ENCODE measurements at regions not wholly inside any gene's neighbourhood (a gene's known extent, or its start where the extent isn't known, plus 50 kb on each side); places are given as distances from the start of the nearest gene placed in this dataset.

DNA sequence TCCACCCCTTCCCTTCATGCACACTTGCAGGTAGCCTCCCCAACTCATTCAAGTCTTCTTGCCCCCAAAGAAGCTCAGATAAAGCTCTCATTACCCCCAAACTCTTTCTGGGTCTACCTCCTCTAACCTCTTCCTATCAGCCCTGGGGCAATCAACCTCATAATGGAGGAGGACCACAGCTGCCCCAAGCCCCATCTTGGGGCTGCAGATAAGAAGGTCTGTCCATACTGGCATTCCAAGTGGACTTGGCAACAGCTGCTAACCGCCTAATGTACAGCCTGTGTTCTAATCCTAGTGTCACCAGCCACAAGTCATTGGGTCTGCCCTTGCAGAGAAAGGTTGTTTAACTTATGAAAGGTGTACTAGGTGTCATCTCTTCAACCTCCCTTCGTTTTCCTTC, 107.4 kb upstream of the ADGRF1 start:
- no peak for DNase-seq

DNA sequence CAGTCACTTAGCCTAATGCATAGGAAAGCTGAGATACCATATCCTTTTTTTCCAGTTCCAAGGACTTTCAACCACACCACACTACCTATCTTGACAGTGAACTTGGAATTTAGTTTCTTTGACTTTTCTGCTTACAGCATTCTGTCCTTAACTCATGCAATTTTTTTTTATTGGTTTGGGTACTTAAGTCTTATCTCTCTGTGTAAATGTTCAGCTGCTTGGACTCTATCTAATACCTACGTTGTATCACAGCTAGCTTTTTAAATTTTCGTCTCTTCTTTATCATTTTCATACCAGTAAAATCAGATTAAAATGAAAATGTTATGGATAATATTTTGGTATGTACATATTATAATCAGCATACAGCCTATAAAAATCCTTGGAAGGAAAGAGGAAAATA, 106.9 kb upstream of the ADGRF1 start:
- no peak for DNase-seq

DNA sequence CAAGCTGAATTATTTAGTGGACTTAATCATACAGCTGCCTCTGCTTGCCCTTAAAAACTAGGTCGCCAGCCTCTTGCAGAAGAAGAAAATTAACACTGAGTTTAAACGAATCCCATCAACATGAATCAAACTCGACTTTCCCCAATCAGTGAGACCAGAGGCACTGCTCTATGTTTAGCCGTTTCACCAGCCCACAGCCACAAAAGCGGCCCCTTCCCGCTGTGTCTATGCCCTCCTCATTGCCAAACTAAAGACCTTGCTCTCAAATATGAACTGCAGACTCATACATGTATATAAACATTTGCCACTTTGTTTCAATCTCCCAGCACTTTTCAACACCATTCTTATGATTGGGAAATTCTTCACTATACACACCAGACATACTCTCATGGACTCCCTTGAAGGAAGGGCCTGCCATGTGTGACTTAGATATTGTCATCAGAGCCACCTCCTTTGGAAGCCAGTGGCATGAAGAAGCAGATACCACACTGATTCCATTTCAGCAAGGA, 105.8 kb upstream of the ADGRF1 start:
- peak; percentile 35 for DNase-seq

GRCh38 chr6:47147175-47147727, 105.1 kb upstream of the ADGRF1 start:
- peak; percentile 16 for DNase-seq

DNA sequence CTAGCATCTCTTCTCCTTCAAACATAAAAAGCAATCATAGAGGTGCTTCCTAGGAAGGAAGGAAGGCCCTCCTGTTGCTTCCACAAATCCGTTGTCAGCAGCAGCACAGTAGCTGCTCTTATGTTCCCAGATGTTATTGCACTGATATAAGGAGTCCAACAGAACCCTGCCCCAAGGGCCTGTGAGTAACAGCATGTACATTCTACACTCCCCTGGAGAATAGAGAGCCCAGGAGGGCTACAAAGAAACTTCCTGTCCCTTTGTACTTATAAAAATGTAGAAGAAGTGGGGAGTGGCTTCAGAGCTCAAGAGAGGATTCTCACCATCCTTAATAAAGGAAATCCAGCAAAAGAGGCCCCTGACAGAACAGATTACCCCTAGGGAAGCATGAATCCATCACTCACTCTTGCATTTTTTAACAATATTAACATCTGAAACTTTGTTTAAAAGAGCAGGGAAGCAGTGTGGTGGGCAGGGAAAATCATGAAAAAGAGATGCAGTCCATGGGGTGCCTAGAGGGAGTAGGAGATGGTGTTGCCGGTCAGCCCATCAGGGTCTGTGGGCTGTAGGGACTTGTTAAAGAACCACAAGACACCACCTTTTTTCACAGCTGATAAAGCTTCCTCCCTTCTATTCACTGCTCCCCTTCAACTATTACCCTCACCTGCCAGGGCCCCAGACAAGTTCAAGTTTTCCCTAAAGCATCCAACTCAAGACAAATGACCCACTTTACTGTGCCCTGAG, 104.5 kb upstream of the ADGRF1 start:
- DNase-seq: peak; percentile 12

DNA sequence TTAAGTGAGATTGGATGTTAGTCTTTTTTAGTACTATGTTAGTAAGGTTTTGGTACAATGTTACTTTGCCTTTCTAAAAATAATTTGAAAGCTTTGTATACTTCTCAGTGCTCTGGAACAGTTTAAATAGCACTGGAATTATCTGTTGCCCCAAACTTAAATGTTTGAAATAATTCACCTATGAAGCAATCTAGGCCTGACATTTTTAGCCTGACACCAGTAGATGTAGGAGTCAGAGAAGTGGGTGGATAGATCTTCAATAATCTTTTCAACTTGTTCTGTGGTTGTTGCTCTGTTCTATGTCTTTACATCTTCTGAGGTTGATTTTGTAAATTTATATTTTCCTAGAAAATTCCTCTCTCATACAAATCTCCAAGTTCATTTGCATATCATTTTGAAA, 103.1 kb upstream of the ADGRF1 start:
- DNase-seq: no peak

- no peak for DNase-seq
Observed at GRCh38 chr6:47144306-47144705, 102.2 kb upstream of the ADGRF1 start.

DNA sequence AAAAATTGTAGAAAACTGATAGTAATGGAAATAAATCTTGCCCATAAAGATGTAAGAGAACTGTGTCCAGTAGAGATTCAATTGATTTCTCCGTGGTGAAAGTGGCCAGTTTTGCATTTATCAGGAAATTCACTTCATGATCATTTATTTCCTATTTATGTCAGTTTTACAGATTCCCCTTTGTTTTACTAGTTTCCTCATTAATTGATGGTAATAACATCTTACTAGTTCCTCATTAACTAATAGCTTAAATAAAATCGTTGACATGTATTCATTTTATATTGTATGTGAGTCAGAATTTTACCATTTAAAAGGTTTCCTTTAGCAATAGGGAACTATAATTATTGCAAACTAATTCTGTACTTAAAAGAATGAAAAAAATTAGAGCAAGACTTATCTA, 99.8 kb upstream of the ADGRF1 start:
- DNase-seq: no peak

DNA sequence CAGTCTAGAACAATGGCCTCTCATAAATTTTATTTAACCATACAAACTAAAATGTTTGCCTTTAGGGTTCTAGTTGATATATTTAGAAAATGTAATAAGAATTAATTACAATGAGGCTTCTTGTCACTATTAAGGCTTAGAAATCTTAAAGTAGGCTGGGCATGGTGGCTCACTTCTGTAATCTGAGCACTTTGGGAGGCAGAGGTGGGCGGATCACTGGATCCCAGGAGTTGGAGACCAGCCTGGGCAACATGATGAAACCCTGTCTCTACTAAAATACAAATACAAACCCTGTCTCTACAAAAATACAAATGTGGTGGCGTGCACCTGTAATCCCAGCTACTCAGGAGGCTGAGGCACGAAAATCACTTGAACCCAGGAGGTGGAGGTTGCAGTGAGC, 99.0 kb upstream of the ADGRF1 start:
- no peak for DNase-seq

DNA sequence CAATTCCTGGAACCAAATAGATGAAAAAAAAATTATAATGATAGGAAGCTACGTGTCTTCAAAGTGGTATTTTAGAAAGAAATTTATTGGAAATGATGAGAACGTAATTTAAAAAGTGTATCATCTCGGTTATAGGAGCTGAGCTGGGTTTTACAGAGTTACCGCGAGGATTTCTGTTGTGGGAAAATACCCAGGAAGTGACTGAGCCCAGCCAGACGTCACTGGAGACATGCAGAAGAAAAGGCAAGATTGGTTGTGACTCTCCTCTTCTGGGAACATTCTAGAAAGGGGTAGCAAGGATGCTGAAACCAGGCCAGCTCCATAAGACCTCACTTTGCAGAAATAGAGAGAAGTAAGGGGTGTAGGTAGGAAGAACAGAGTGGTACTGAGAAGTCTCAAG, 95.9 kb upstream of the ADGRF1 start:
- no peak for DNase-seq

GRCh38 chr6:47137073-47137472, 94.9 kb upstream of the ADGRF1 start:
- no peak for DNase-seq

DNA sequence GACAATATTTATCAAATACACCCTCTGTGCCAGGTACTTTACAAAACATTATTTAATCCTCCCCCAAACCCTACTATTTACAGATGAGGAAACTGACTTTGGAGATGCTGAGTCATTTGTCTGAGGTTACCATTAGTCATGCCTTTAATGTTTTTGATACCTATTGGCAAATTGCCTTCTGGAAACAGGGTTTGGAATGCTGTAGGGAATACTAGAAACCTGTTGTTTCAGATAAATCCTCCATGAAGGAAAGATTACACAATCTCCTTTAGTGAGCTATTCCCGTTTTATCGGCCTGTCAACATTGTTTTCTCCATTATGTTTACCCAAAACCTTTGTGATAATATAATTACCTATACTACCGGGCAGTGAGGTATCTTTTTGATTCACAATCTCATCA, 93.6 kb upstream of the ADGRF1 start:
- DNase-seq: no peak

GRCh38 chr6:47134476-47135189, 92.5 kb upstream of the ADGRF1 start:
- no peak for DNase-seq

DNA sequence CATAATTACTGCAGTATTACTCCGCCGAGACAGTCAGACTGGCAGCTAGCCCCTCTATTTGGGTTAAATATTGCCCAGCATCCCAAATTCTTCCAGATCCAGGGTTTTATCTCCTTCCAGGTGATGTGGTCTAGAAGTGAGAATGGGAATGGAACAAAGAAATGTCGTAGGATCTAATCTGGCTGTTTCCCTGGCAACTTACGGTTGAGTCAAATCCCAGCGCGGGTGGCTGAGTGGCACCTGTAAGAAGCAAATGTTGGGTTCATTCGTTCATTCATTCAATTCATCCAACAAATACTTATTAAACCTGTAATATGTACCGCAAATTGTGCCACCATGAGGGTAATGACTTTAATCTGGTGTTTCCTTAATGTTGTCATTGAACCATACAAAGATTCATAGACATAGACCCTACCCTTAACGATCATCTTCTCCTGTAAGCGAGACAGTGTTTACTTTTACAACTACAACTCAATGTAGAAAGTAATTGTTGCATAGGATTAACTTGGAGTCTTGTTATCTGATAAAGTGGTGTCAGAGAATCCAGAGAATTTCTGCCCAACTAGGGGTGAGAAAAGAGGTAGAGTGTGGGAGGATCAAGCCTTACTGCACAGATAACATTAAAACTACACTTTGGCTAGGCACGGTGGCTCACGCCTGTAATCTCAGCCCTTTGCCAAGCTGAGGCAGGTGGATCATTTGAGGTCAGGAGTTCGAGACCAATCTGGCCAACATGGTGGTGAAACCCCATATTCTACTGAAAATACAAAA, 91.3 kb upstream of the ADGRF1 start:
- no peak for DNase-seq

DNA sequence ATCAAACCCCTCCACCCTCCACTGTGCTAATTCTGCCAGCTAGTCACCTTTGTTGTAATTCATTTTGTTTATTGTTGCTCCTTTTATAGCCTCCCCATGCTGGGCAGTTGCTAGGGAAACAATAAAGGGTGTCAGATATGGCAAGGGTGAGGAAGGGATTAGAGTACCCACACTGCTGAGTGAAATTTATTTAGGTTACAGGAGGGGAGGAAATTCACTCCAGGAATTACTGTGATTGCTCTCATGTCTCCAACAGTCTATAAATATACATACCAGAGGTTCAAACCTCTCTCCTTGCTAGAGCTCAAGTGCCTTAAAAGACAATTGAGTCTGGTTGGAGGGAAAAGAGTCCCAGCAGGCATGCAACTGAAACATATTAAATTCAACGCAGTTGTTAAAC, 90.6 kb upstream of the ADGRF1 start:
- no peak for DNase-seq

DNA sequence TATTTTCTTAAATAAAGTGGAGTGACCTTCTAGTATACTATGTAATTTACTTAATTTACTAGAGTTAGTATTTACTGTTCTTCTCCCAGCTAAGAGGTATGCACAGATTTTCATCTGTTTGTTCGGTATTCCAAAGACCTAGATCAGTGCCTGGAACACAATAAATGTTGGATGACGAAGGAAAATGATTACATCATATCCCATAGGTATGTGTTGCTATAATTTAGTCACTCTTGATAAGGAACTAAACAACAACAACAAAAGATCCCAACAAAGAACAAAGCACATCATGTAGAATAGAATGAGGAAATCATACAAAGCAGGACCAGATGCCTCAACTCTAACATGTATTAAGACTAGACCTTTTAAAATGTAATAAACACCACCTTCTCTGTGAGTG, 89.6 kb upstream of the ADGRF1 start:
- no peak for DNase-seq

- no peak for DNase-seq
Observed at GRCh38 chr6:47130086-47130485, 88.0 kb upstream of the ADGRF1 start.

DNA sequence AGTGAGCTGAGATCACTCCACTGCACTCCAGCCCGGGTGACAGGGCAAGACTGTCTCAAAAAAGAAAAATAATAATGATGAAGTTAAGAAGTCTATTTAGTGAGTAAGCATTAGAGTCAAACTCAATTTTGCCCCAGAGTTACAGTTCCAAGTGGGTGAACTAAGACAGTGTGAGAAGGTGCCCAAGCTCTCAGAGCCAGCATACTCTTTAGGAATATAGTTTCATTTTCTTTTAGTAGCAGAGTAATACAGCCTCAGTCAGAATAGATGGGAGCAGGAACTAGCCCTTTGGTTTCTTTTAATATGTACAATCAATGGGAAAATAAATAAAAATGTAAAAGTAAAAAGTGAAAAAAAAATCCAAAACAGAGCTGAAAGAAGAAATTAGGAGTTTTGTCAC, 87.0 kb upstream of the ADGRF1 start:
- DNase-seq: no peak

DNA sequence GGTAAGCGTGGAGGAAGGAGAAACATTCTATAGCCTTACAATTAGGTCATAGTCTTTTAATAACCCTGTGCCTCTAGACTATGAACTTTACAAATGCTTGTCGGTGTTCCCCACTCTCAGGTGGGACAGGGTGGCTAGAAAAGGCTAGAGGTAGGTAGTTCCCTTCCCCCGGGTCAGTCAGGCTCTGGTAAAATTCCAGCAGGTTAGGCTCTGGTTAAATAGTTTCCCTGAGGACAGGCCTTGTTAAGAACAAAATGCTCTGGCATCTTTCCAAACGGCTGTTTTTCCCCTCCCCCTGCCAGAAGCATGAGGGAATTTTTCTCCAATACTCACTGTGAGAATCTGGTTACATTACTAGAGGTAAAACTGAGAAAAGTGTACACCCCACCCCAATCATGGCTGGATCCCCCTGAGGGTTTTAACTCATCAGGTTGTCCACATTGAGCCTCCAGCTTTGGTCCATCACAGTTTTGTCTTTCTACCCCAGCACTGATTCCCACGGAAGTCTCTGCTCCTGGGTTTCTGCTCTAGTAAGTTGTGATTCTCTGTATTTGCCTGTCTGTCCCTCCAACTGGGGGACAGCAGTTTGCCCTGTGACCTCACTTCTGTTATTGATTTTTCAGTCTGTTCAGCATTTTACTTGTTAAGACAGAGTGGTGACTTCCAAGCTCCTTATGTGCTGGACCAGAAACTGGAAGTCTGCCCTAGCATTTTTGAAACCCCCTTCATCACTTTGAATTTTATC, 84.7 kb upstream of the ADGRF1 start:
- DNase-seq: peak; percentile 39

DNA sequence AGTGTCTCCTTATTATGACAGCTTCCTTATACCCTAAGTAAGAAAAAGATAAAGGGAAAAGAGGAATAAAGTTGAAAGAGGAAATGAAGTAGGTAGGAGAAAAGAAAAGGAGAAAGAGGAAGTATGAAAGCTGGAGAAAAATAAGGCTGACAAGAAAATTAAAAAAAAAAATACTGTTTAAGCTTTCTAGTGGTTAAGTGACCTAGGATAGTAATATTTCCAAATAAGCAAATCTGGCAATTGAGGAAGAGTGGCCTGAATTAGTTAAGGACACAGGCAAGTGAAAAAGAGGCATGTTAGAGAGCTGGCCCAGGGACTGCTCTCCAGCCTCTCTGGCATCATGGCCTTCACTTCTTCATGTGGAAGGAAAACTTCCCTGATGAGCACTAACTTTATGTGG, 76.5 kb upstream of the ADGRF1 start:
- no peak for DNase-seq

- DNase-seq: no peak
Observed at GRCh38 chr6:47117314-47117713, 75.2 kb upstream of the ADGRF1 start.

GRCh38 chr6:47116606-47117005, 74.5 kb upstream of the ADGRF1 start:
- DNase-seq: no peak

- DNase-seq: no peak
Observed at GRCh38 chr6:47116086-47116485, 74.0 kb upstream of the ADGRF1 start.
